Panc1 (cell line): ENCODE measurements at regions not wholly inside any gene's neighbourhood (a gene's known extent, or its start where the extent isn't known, plus 50 kb on each side); places are given as distances from the start of the nearest gene placed in this dataset.

Experiments used
- ATAC-seq: fragments of 200-7000 bp; cut with Tn5 transposase; 2 replicates; pipeline ENCODE4 v1.9.1; 2020; ENCODE audit warnings: mild to moderate bottlenecking, moderate library complexity
- BruUV-seq: library from RNA; stranded (reverse); fragments of 400-500 nt; replicated peaks from 2 replicates; lab custom pipeline; 2021; lab: Mats Ljungman, UMichigan
- CTCF ChIA-PET: fragments of 300-600 bp; sonication (Branson Sonifier 250); formaldehyde crosslinking; loops from one replicate; lab custom pipeline; 2022; ENCODE audit warnings: antibody characterized with exemption; lab: Charles Lee
- POLR2A ChIA-PET: fragments of 300-600 bp; sonication (Branson Sonifier 250); formaldehyde crosslinking; loops from one replicate; lab custom pipeline; 2022; ENCODE audit warnings: antibody characterized with exemption; lab: Charles Lee
- DNase-seq: peaks from one replicate; pipeline ENCODE4 v3.0.0-alpha.2; 2010; ENCODE audit warnings: low read depth, low spot score
- H3K27ac ChIP-seq: 2 replicates; pipeline ENCODE4 v1.5.1; 2011; ENCODE audit warnings: mild to moderate bottlenecking, low read length, inconsistent platforms
- H3K27me3 ChIP-seq: fragments of 200-500 bp; sonication (Bioruptor generic); 2 replicates; pipeline ENCODE4 v1.6.0; 2014; ENCODE audit warnings: low read length, inconsistent platforms; ENCODE audit not compliant: control insufficient read depth, insufficient read depth
- H3K36me3 ChIP-seq: fragments of 200-500 bp; sonication (Bioruptor generic); 2 replicates; pipeline ENCODE4 v1.5.1; 2014; ENCODE audit warnings: inconsistent platforms, mild to moderate bottlenecking, low read length, moderate library complexity; ENCODE audit not compliant: control insufficient read depth, insufficient read depth
- H3K4me1 ChIP-seq: 2 replicates; pipeline ENCODE4 v1.5.1; 2011; ENCODE audit warnings: inconsistent platforms, mild to moderate bottlenecking, low read length, moderate library complexity; ENCODE audit not compliant: control insufficient read depth, insufficient read depth
- H3K4me3 ChIP-seq, 2 experiments: 2 replicates each; pipeline ENCODE4 v1.5.1; 2011 to 2012; ENCODE audit warnings: low read depth in 2 of 2, low read length in 2 of 2, mild to moderate bottlenecking in 2 of 2, inconsistent platforms in 1 of 2, moderate library complexity in 1 of 2
- H3K9me3 ChIP-seq: fragments of 200-500 bp; sonication (Bioruptor generic); 2 replicates; pipeline ENCODE4 v1.5.1; 2014; ENCODE audit warnings: low read depth, mild to moderate bottlenecking, inconsistent platforms, low read length, moderate library complexity; ENCODE audit not compliant: control insufficient read depth, insufficient read depth
- CTCF ChIP-seq: fragments of 450-650 bp; IDR thresholded peaks from 2 replicates; pipeline ENCODE4 v1.5.1; 2017; ENCODE audit warnings: mild to moderate bottlenecking
- POLR2AphosphoS5 ChIP-seq: IDR thresholded peaks from 2 replicates; pipeline ENCODE4 v1.6.1; 2012; ENCODE audit warnings: mild to moderate bottlenecking, low read depth, low read length, moderate library complexity
- REST ChIP-seq, 2 experiments: IDR thresholded peaks; 2 replicates each; pipeline ENCODE4 v1.6.1; 2011 to 2012; ENCODE audit warnings: low read depth in 2 of 2, control low read depth in 1 of 2, low read length in 1 of 2, mild to moderate bottlenecking in 1 of 2, moderate library complexity in 1 of 2; ENCODE audit not compliant: insufficient read depth in 1 of 2
- SIN3A ChIP-seq: IDR thresholded peaks from 2 replicates; pipeline ENCODE4 v1.6.1; 2012; ENCODE audit warnings: low read depth, mild to moderate bottlenecking, low read length, moderate library complexity, borderline replicate concordance; ENCODE audit not compliant: insufficient read depth
- TCF7L2 ChIP-seq: IDR thresholded peaks from 2 replicates; pipeline ENCODE4 v1.6.1; 2011; ENCODE audit warnings: mild to moderate bottlenecking, low read depth, low read length, inconsistent platforms
- in situ Hi-C: cut with HindIII; loops from 2 replicates; pipeline ENCODE4 v1.10.0; 2016; ENCODE audit warnings: low sequenced_read_pairs, low pct_unique_long_range_greater_than_20kb
- intact Hi-C: fragments of 100-400 bp; cut with micrococcal nuclease; formaldehyde crosslinking; loops from one replicate; pipeline ENCODE4 v1.10.0; 2022; ENCODE audit not compliant: unreplicated experiment

- no peaks in the 10 kb centered on the region for H3K36me3 ChIP-seq
- H3K4me3 ChIP-seq = peak overlapping the region; percentile 57 to 65
- intact Hi-C loops (no loop called here), in situ Hi-C loops (no loop called here)
- peaks cover 11% of the 10 kb centered on the region; the same call in 1 of the 2 replicates for H3K4me1 ChIP-seq
- TF ChIP-seq REST (IDR thresholded peaks at IDR 0.05; ENCODE audit: insufficient read depth in 1 of 2, low read depth in 2 of 2, low read length in 1 of 2) (no peak), SIN3A (no peak), TCF7L2 (no peak), CTCF (no peak)
- no peaks in the 10 kb centered on the region for H3K27me3 ChIP-seq
- H3K27ac ChIP-seq = peak overlapping the region; percentile 92
- DNase-seq = no peak
- ATAC-seq = peak; percentile 34
- H3K9me3 ChIP-seq = no peaks in the 10 kb centered on the region
- BruUV-seq = TSS peak; percentile 92
- ChIA-PET CTCF (no interaction called here), POLR2A (interaction anchor here (0.6 to 0.7 kb wide), 3 partner anchors 50 to 82 kb away, joined by 3 to 9 read pairs (median 9); partner anchors contain the start of gene ATF3)
These were observed 50.5 kb upstream of the ATF3 start for GRCh38 chr1:212557739-212558692.

- ATAC-seq = peak; percentile 93
- in situ Hi-C loops (no loop called here), intact Hi-C loops (no loop called here)
- DNase-seq = peak; percentile 52
- CTCF ChIA-PET = no interaction called here
- no TSS peak for BruUV-seq
- Histone ChIP-seq H3K36me3 (no peaks in the 10 kb centered on the region), H3K4me1 (peaks cover 11% of the 10 kb centered on the region; the same call in 1 of the 2 replicates), H3K27ac (peak overlapping the region; percentile 92), H3K4me3 (peak overlapping the region; percentile 57 to 65), H3K27me3 (no peaks in the 10 kb centered on the region), H3K9me3 (no peaks in the 10 kb centered on the region)
- TF ChIP-seq SIN3A (no peak), REST (IDR thresholded peaks at IDR 0.05; ENCODE audit: insufficient read depth in 1 of 2, low read depth in 2 of 2, low read length in 1 of 2) (no peak), POLR2AphosphoS5 (no peak; the same call in 1 of the 2 replicates), CTCF (no peak), TCF7L2 (no peak; the same call in 1 of the 2 replicates)
- POLR2A ChIA-PET = interaction anchor here (0.6 to 0.7 kb wide), 3 partner anchors 49 to 81 kb away, joined by 3 to 9 read pairs (median 9); partner anchors contain the start of gene ATF3
These were observed 49.7 kb upstream of the ATF3 start for GRCh38 chr1:212558693-212559480.
